A549 (cell line): ENCODE measurements at regions not wholly inside any gene's neighbourhood (a gene's known extent, or its start where the extent isn't known, plus 50 kb on each side); places are given as distances from the start of the nearest gene placed in this dataset.

Experiments
- ATAC-seq, 2 experiments: fragments of 200-7000 bp in 1 of 2; fragments of >200 bp in 1 of 2; cut with Nextera tagmentation in 1 of 2; cut with Tn5 transposase in 1 of 2; 3 replicates each; pipeline versions ENCODE4 v1.8.0 to v1.9.1; 2018 to 2020; ENCODE audit warnings: mild to moderate bottlenecking in 1 of 2, moderate library complexity in 1 of 2
- CTCF ChIA-PET: fragments of 300-600 bp; sonication (Branson Sonifier 250); formaldehyde crosslinking; extraction: SDS; loops from one replicate; lab custom pipeline; 2021; ENCODE audit warnings: antibody characterized with exemption, inconsistent platforms; lab: Yijun Ruan, JAX
- POLR2A ChIA-PET: fragments of 350-600 bp; formaldehyde crosslinking; extraction: SDS; loops from one replicate; lab custom pipeline; 2021; ENCODE audit warnings: antibody characterized with exemption, inconsistent platforms; lab: Yijun Ruan, JAX
- DNase-seq, 2 experiments: peaks; one replicate each; pipeline versions ENCODE4 v3.0.0 to v3.0.0-alpha.2; 2011 to 2016; ENCODE audit warnings: low read depth in 1 of 2, low spot score in 1 of 2
- FAIRE-seq: peaks from 2 replicates; lab custom pipeline; 2011; peaks lifted over from hg19 to GRCh38; lab: Jason Lieb, UNC
- H3K27ac ChIP-seq, 2 experiments: fragments of >200 bp; sonication (Bioruptor Twin); formaldehyde crosslinking; 3 replicates each; pipeline ENCODE4 v1.5.1; 2016 to 2017
- H3K4me1 ChIP-seq: fragments of >200 bp; sonication (Bioruptor Twin); formaldehyde crosslinking; 3 replicates; pipeline ENCODE4 v1.6.1; 2016
- H3K4me2 ChIP-seq: fragments of >200 bp; sonication (Bioruptor Twin); formaldehyde crosslinking; 3 replicates; pipeline ENCODE4 v1.6.1; 2016
- H3K4me3 ChIP-seq: fragments of >200 bp; sonication (Bioruptor Twin); formaldehyde crosslinking; 3 replicates; pipeline ENCODE4 v1.5.1; 2016
- H3K9me3 ChIP-seq: fragments of >200 bp; sonication (Bioruptor Twin); formaldehyde crosslinking; 3 replicates; pipeline ENCODE4 v1.6.1; 2016
- CBX2 ChIP-seq: fragments of 200-600 bp; sonication (generic); IDR thresholded peaks from 2 replicates; pipeline ENCODE4 v1.6.1; 2016; ENCODE audit warnings: low read depth, mild to moderate bottlenecking, borderline replicate concordance
- CBX8 ChIP-seq: fragments of 200-600 bp; sonication (generic); IDR thresholded peaks from 2 replicates; pipeline ENCODE4 v1.6.1; 2016
- CHD4 ChIP-seq: fragments of 200-600 bp; sonication (generic); IDR thresholded peaks from 2 replicates; pipeline ENCODE4 v1.6.1; 2016; ENCODE audit warnings: antibody characterized with exemption, mild to moderate bottlenecking, borderline replicate concordance
- E2F6 ChIP-seq: IDR thresholded peaks from 2 replicates; pipeline ENCODE4 v1.6.1; 2012; ENCODE audit warnings: low read depth, borderline replicate concordance
- EHF ChIP-seq: fragments of 250-450 bp; sonication (Bioruptor Pico); IDR thresholded peaks from 2 replicates; pipeline ENCODE4 v1.5.0; 2020; ENCODE audit warnings: mild to moderate bottlenecking
- EP300 ChIP-seq, 2 experiments: fragments of >200 bp; sonication (Bioruptor Twin); formaldehyde crosslinking; IDR thresholded peaks; 2 replicates in 1 of 2; 3 replicates in 1 of 2; pipeline ENCODE4 v1.6.1; 2016 to 2017
- FOSL2 ChIP-seq, 2 experiments: fragments of 450-650 bp in 1 of 2; fragments of >200 bp in 1 of 2; sonication (Bioruptor Twin) in 1 of 2; formaldehyde crosslinking; IDR thresholded peaks; 2 replicates each; pipeline versions ENCODE4 v1.5.0 to v1.6.1; 2016 to 2020; ENCODE audit warnings: mild to moderate bottlenecking in 1 of 2, moderate library complexity in 1 of 2
- HMGXB4 ChIP-seq: fragments of 250-450 bp; sonication (Bioruptor Pico); IDR thresholded peaks from 2 replicates; pipeline ENCODE4 v1.5.0; 2021; ENCODE audit warnings: mild to moderate bottlenecking, moderate library complexity, borderline replicate concordance
- HOXA7 ChIP-seq: fragments of 250-450 bp; sonication (Bioruptor Pico); IDR thresholded peaks from 2 replicates; pipeline ENCODE4 v1.5.0; 2020; ENCODE audit warnings: mild to moderate bottlenecking, moderate library complexity
- HOXB5 ChIP-seq: fragments of 250-450 bp; sonication (Bioruptor Pico); IDR thresholded peaks from 2 replicates; pipeline ENCODE4 v1.5.0; 2020; ENCODE audit warnings: mild to moderate bottlenecking, moderate library complexity
- KDM5A ChIP-seq: fragments of 200-600 bp; sonication (generic); IDR thresholded peaks from 2 replicates; pipeline ENCODE4 v1.6.1; 2016; ENCODE audit warnings: antibody characterized with exemption, mild to moderate bottlenecking
- MAFK ChIP-seq: fragments of 450-650 bp; IDR thresholded peaks from 2 replicates; pipeline ENCODE4 v1.6.1; 2014; ENCODE audit not compliant: partially characterized antibody
- MAX ChIP-seq: IDR thresholded peaks from 2 replicates; pipeline ENCODE4 v1.6.1; 2012
- MYC ChIP-seq: IDR thresholded peaks from 2 replicates; pipeline ENCODE4 v1.6.1; 2012; ENCODE audit warnings: mild to moderate bottlenecking, inconsistent platforms, low read length, improper control_type of control experiment, borderline replicate concordance
- NFE2L2 ChIP-seq: fragments of 150-350 bp; conservative IDR thresholded peaks from 2 replicates; pipeline ENCODE4 v1.6.1; 2014; ENCODE audit warnings: low read length
- NR3C1 ChIP-seq: fragments of >200 bp; sonication (Bioruptor Twin); formaldehyde crosslinking; IDR thresholded peaks from 3 replicates; pipeline ENCODE4 v1.6.1; 2017
- PHF8 ChIP-seq: fragments of 200-600 bp; sonication (generic); IDR thresholded peaks from 2 replicates; pipeline ENCODE4 v1.6.1; 2016; ENCODE audit warnings: low read depth, mild to moderate bottlenecking, antibody characterized with exemption, moderate library complexity, borderline replicate concordance
- RNF2 ChIP-seq: fragments of 200-600 bp; sonication (generic); IDR thresholded peaks from 2 replicates; pipeline ENCODE4 v1.6.1; 2016; ENCODE audit warnings: low read depth, mild to moderate bottlenecking, antibody characterized with exemption, moderate library complexity, borderline replicate concordance
- SREBF2 ChIP-seq: fragments of 450-650 bp; IDR thresholded peaks from 2 replicates; pipeline ENCODE4 v1.6.1; 2014; ENCODE audit warnings: mild to moderate bottlenecking, moderate library complexity
- USF2 ChIP-seq: fragments of 450-650 bp; IDR thresholded peaks from 2 replicates; pipeline ENCODE4 v1.6.1; 2014; ENCODE audit warnings: antibody characterized with exemption
- ZFP36 ChIP-seq: fragments of 450-650 bp; IDR thresholded peaks from 2 replicates; pipeline ENCODE4 v1.6.1; 2014; ENCODE audit warnings: borderline replicate concordance; ENCODE audit not compliant: partially characterized antibody
- ZSCAN20 ChIP-seq: fragments of 250-450 bp; sonication (Bioruptor Pico); IDR thresholded peaks from 2 replicates; pipeline ENCODE4 v1.8.0; 2022; ENCODE audit warnings: mild to moderate bottlenecking, moderate library complexity
- WGBS: methylation state at CpG from one replicate; pipeline ENCODE4 v1.1.6; 2017; ENCODE audit errors: missing lambda C conversion rate; 5-methylcytosine and 5-hydroxymethylcytosine counted together

- no peak for TF ChIP-seq HMGXB4 (CRISPR knock-in tag)
- TF ChIP-seq SREBF2, result no peak
- TF ChIP-seq, all 56 proteins: peak for 0
Observed at GRCh38 chr9:111192650-111193049, 137.4 kb downstream of the OR2K2 start (continued).

- FAIRE-seq (no peak), DNase-seq (no peak), ATAC-seq (no peak)
- H3K4me3 ChIP-seq, result no peak overlapping the region
- no peaks in the 10 kb centered on the region for H3K4me1 ChIP-seq
- POLR2A ChIA-PET, result no interaction called here
- no peak overlapping the region for H3K4me2 ChIP-seq
- CTCF ChIA-PET, result no interaction called here
- H3K9me3 ChIP-seq, result no peaks in the 10 kb centered on the region
- TF ChIP-seq SREBF2, result no peak
- no peak for TF ChIP-seq NFE2L2
- TF ChIP-seq USF2, result no peak
- TF ChIP-seq CBX2, result no peak
- no peak for TF ChIP-seq HOXB5
- TF ChIP-seq KDM5A, result no peak
- TF ChIP-seq CHD4, result no peak
- TF ChIP-seq ZSCAN20 (CRISPR knock-in tag), result no peak
- TF ChIP-seq MAFK, result no peak
- TF ChIP-seq MAX, result no peak
- no peak for TF ChIP-seq HOXA7 (CRISPR knock-in tag)
- no peak for TF ChIP-seq RNF2
- no peak for TF ChIP-seq E2F6
- TF ChIP-seq MYC, result no peak
- no peak for TF ChIP-seq CBX8
- TF ChIP-seq NR3C1, result no peak
- no peak for TF ChIP-seq ZFP36
- no peak for TF ChIP-seq PHF8
- no peak for TF ChIP-seq FOSL2 (IDR thresholded peaks at IDR 0.05)
- TF ChIP-seq FOSL2 (CRISPR knock-in tag; IDR thresholded peaks at IDR 0.05), result no peak
- TF ChIP-seq EP300 (IDR thresholded peaks at IDR 0.05), result no peak
- TF ChIP-seq, all 56 proteins: peak for 0
- no peak overlapping the region for H3K27ac ChIP-seq
Observed at GRCh38 chr9:111190347-111190746, 139.7 kb downstream of the OR2K2 start.

GRCh38 chr9:111187376-111187775, 142.6 kb downstream of the OR2K2 start:
- Histone ChIP-seq H3K4me2 (no peak overlapping the region), H3K27ac (no peak overlapping the region), H3K4me1 (no peaks in the 10 kb centered on the region), H3K9me3 (no peaks in the 10 kb centered on the region), H3K4me3 (no peak overlapping the region)
- CTCF ChIA-PET, result no interaction called here
- POLR2A ChIA-PET, result no interaction called here
- 93% methylated on average over 1 of the region's 1 CpG for WGBS
- TF ChIP-seq EHF (CRISPR knock-in tag), result no peak
- DNase-seq (no peak), ATAC-seq (no peak), FAIRE-seq (no peak)
